GM23338 (cell line): ENCODE measurements at regions not wholly inside any gene's neighbourhood (a gene's known extent, or its start where the extent isn't known, plus 50 kb on each side); places are given as distances from the start of the nearest gene placed in this dataset.

ENCODE experiments used
- ATAC-seq: fragments of 200-7000 bp; cut with Tn5 transposase; 3 replicates; pipeline ENCODE4 v1.9.1; 2020
- DNase-seq: peaks from one replicate; pipeline ENCODE4 v3.0.0-alpha.2; 2015; ENCODE audit warnings: low spot score
- H2AFZ ChIP-seq: fragments of 200-600 bp; sonication (generic); 2 replicates; pipeline ENCODE4 v1.8.0; 2016; ENCODE audit warnings: antibody characterized with exemption, mild to moderate bottlenecking, moderate library complexity
- H3F3A ChIP-seq: fragments of 200-600 bp; sonication (generic); replicated peaks from 2 replicates; pipeline ENCODE4 v1.8.0; 2017; ENCODE audit warnings: antibody characterized with exemption, mixed run types, low read depth
- H3K27ac ChIP-seq: fragments of 200-600 bp; sonication (generic); 2 replicates; pipeline ENCODE4 v1.6.1; 2016; ENCODE audit warnings: low read depth
- H3K27me3 ChIP-seq: fragments of 200-600 bp; sonication (generic); 2 replicates; pipeline ENCODE4 v1.8.0; 2016; ENCODE audit warnings: mild to moderate bottlenecking, mixed run types, moderate library complexity; ENCODE audit not compliant: insufficient read depth
- H3K36me3 ChIP-seq: fragments of 200-600 bp; sonication (generic); 2 replicates; pipeline ENCODE4 v1.8.0; 2016; ENCODE audit warnings: mild to moderate bottlenecking; ENCODE audit not compliant: insufficient read depth
- H3K4me1 ChIP-seq: fragments of 200-600 bp; sonication (generic); 2 replicates; pipeline ENCODE4 v1.8.0; 2016; ENCODE audit warnings: mild to moderate bottlenecking, moderate library complexity; ENCODE audit not compliant: insufficient read depth
- H3K4me2 ChIP-seq: fragments of 200-600 bp; sonication (generic); 2 replicates; pipeline ENCODE4 v1.7.1; 2017; ENCODE audit warnings: mixed run types
- H3K4me3 ChIP-seq: fragments of 200-600 bp; sonication (generic); 2 replicates; pipeline ENCODE4 v1.6.1; 2016; ENCODE audit warnings: mixed run types
- H3K79me2 ChIP-seq: fragments of 200-600 bp; sonication (generic); replicated peaks from 2 replicates; pipeline ENCODE4 v1.8.0; 2017; ENCODE audit warnings: mild to moderate bottlenecking; ENCODE audit not compliant: insufficient read depth
- H3K9me2 ChIP-seq: fragments of 200-600 bp; sonication (generic); 2 replicates; pipeline ENCODE4 v1.8.0; 2017; ENCODE audit not compliant: insufficient read depth
- H4K20me1 ChIP-seq: fragments of 200-600 bp; sonication (generic); replicated peaks from 2 replicates; pipeline ENCODE4 v1.8.0; 2017; ENCODE audit warnings: mild to moderate bottlenecking; ENCODE audit not compliant: insufficient read depth
- H3K27ac Mint-ChIP-seq: 2 replicates; pipeline ENCODE4 v1.8.0; 2020; ENCODE audit warnings: inconsistent platforms, mild to moderate bottlenecking, moderate library complexity, mixed read lengths
- H3K27me3 Mint-ChIP-seq: 3 replicates; pipeline ENCODE4 v1.8.0; 2022; ENCODE audit warnings: low read depth, mild to moderate bottlenecking, moderate library complexity, mixed read lengths, inconsistent platforms; ENCODE audit not compliant: insufficient read depth, poor library complexity
- H3K36me3 Mint-ChIP-seq: 3 replicates; pipeline ENCODE4 v1.8.0; 2021; ENCODE audit warnings: low read depth, mild to moderate bottlenecking, inconsistent platforms, moderate library complexity, mixed read lengths
- H3K4me1 Mint-ChIP-seq: 3 replicates; pipeline ENCODE4 v1.8.0; 2020; ENCODE audit warnings: mild to moderate bottlenecking, inconsistent platforms, mixed read lengths
- H3K4me3 Mint-ChIP-seq: 3 replicates; pipeline ENCODE4 v1.8.0; 2021; ENCODE audit warnings: moderate library complexity, mild to moderate bottlenecking, inconsistent platforms, mixed read lengths
- H3K9me3 Mint-ChIP-seq: 3 replicates; pipeline ENCODE4 v1.8.0; 2020; ENCODE audit warnings: moderate library complexity, mild to moderate bottlenecking, inconsistent platforms, mixed read lengths
- CREB1 ChIP-seq: fragments of 250-450 bp; sonication (Bioruptor Pico); IDR thresholded peaks from 2 replicates; pipeline ENCODE4 v1.5.0; 2020; ENCODE audit warnings: low read depth, mild to moderate bottlenecking, moderate library complexity
- EZH2 ChIP-seq: fragments of 200-600 bp; sonication (generic); IDR thresholded peaks from one replicate; pipeline ENCODE4 v1.8.0; 2017; ENCODE audit warnings: antibody characterized with exemption, mild to moderate bottlenecking, low read depth; ENCODE audit not compliant: unreplicated experiment
- EZH2phosphoT487 ChIP-seq: fragments of 200-600 bp; sonication (generic); IDR thresholded peaks from one replicate; pipeline ENCODE4 v1.8.1; 2018; ENCODE audit warnings: antibody characterized with exemption; ENCODE audit not compliant: unreplicated experiment
- JUNB ChIP-seq: IDR thresholded peaks from one replicate; pipeline ENCODE4 v1.6.1; 2016; ENCODE audit warnings: antibody characterized with exemption; ENCODE audit not compliant: unreplicated experiment
- NANOG ChIP-seq: IDR thresholded peaks from 2 replicates; pipeline ENCODE4 v1.6.1; 2016; ENCODE audit warnings: antibody characterized with exemption, borderline replicate concordance
- POLR2AphosphoS5 ChIP-seq: IDR thresholded peaks from 2 replicates; pipeline ENCODE4 v1.6.1; 2016; ENCODE audit warnings: antibody characterized with exemption, low read depth
- STAT1 ChIP-seq: IDR thresholded peaks from one replicate; pipeline ENCODE4 v1.6.1; 2016; ENCODE audit warnings: antibody characterized with exemption; ENCODE audit not compliant: unreplicated experiment
- ZNF114 ChIP-seq: fragments of 250-450 bp; sonication (Bioruptor Pico); IDR thresholded peaks from 2 replicates; pipeline ENCODE4 v1.5.0; 2020; ENCODE audit warnings: mild to moderate bottlenecking, moderate library complexity
- ZNF331 ChIP-seq: fragments of 250-450 bp; sonication (Bioruptor Pico); IDR thresholded peaks from 2 replicates; pipeline ENCODE4 v1.5.0; 2020; ENCODE audit warnings: low read depth, mild to moderate bottlenecking, moderate library complexity
- TF ChIP-seq, protein P1 (sequence below): IDR thresholded peaks from one replicate; pipeline ENCODE4 v1.6.1; 2018; ENCODE audit warnings: antibody characterized with exemption; ENCODE audit not compliant: unreplicated experiment
- TF ChIP-seq, protein P2 (sequence below): IDR thresholded peaks from 2 replicates; pipeline ENCODE4 v1.6.1; 2016; ENCODE audit warnings: antibody characterized with exemption
- TF ChIP-seq, protein P3 (sequence below), 2 experiments: fragments of 200-600 bp in 1 of 2; sonication (generic) in 1 of 2; conservative IDR thresholded peaks; 2 replicates each; pipeline versions ENCODE4 v1.5.1 to v1.6.1; 2016 to 2017; ENCODE audit warnings: antibody characterized with exemption in 2 of 2, low read depth in 2 of 2, mild to moderate bottlenecking in 2 of 2, moderate library complexity in 1 of 2
- TF ChIP-seq, protein P4 (sequence below): fragments of 250-450 bp; sonication (Bioruptor Pico); IDR thresholded peaks from 2 replicates; pipeline ENCODE4 v1.5.0; 2020; ENCODE audit warnings: mild to moderate bottlenecking, moderate library complexity

DNA sequence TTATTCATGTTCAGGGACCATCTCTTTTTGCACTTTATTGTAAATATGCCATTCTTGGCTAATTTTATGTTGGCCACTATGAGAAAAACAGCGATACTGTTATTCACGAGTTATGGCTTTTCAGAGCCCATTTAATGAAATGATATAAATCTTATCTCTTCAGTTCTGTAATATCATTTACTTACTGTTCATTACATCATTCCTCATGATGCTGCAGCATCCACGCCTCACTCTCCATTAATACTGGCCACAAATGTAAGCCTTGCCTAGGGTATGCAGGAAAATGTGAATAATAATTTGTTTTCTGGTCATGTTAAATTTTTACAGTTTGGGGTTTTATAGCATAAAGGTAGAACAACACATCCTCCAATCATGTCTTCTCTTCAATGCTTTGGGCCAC lies 639.6 kb downstream of the SMARCA1 start:
- H3K9me2 ChIP-seq, result no peaks in the 10 kb centered on the region

More for the DNA sequence above, 639.6 kb downstream of the SMARCA1 start:
- DNase-seq (no peak), ATAC-seq (no peak)
- no peaks in the 10 kb centered on the region for H4K20me1 ChIP-seq
- Mint-ChIP-seq H3K4me3 (no peak overlapping the region), H3K27me3 (peaks cover 1% of the 10 kb centered on the region), H3K9me3 (no peaks in the 10 kb centered on the region), H3K36me3 (no peaks in the 10 kb centered on the region), H3K27ac (no peak overlapping the region), H3K4me1 (no peaks in the 10 kb centered on the region)
- no peaks in the 10 kb centered on the region for H3K27me3 ChIP-seq
- no peak overlapping the region for H3K27ac ChIP-seq
- no peak for TF ChIP-seq ZNF331 (CRISPR knock-in tag)
- no peak for TF ChIP-seq EZH2
- TF ChIP-seq, protein P1, sequence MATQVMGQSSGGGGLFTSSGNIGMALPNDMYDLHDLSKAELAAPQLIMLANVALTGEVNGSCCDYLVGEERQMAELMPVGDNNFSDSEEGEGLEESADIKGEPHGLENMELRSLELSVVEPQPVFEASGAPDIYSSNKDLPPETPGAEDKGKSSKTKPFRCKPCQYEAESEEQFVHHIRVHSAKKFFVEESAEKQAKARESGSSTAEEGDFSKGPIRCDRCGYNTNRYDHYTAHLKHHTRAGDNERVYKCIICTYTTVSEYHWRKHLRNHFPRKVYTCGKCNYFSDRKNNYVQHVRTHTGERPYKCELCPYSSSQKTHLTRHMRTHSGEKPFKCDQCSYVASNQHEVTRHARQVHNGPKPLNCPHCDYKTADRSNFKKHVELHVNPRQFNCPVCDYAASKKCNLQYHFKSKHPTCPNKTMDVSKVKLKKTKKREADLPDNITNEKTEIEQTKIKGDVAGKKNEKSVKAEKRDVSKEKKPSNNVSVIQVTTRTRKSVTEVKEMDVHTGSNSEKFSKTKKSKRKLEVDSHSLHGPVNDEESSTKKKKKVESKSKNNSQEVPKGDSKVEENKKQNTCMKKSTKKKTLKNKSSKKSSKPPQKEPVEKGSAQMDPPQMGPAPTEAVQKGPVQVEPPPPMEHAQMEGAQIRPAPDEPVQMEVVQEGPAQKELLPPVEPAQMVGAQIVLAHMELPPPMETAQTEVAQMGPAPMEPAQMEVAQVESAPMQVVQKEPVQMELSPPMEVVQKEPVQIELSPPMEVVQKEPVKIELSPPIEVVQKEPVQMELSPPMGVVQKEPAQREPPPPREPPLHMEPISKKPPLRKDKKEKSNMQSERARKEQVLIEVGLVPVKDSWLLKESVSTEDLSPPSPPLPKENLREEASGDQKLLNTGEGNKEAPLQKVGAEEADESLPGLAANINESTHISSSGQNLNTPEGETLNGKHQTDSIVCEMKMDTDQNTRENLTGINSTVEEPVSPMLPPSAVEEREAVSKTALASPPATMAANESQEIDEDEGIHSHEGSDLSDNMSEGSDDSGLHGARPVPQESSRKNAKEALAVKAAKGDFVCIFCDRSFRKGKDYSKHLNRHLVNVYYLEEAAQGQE, result no peak
- TF ChIP-seq CREB1 (CRISPR knock-in tag), result no peak
- no peak for TF ChIP-seq EZH2phosphoT487
- TF ChIP-seq JUNB, result no peak
- TF ChIP-seq, protein P2, sequence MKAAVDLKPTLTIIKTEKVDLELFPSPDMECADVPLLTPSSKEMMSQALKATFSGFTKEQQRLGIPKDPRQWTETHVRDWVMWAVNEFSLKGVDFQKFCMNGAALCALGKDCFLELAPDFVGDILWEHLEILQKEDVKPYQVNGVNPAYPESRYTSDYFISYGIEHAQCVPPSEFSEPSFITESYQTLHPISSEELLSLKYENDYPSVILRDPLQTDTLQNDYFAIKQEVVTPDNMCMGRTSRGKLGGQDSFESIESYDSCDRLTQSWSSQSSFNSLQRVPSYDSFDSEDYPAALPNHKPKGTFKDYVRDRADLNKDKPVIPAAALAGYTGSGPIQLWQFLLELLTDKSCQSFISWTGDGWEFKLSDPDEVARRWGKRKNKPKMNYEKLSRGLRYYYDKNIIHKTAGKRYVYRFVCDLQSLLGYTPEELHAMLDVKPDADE, result no peak
- TF ChIP-seq, protein P3, sequence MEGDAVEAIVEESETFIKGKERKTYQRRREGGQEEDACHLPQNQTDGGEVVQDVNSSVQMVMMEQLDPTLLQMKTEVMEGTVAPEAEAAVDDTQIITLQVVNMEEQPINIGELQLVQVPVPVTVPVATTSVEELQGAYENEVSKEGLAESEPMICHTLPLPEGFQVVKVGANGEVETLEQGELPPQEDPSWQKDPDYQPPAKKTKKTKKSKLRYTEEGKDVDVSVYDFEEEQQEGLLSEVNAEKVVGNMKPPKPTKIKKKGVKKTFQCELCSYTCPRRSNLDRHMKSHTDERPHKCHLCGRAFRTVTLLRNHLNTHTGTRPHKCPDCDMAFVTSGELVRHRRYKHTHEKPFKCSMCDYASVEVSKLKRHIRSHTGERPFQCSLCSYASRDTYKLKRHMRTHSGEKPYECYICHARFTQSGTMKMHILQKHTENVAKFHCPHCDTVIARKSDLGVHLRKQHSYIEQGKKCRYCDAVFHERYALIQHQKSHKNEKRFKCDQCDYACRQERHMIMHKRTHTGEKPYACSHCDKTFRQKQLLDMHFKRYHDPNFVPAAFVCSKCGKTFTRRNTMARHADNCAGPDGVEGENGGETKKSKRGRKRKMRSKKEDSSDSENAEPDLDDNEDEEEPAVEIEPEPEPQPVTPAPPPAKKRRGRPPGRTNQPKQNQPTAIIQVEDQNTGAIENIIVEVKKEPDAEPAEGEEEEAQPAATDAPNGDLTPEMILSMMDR (conservative IDR thresholded peaks at IDR 0.05; ENCODE audit: low read depth in 2 of 2), result no peak
- no peak for TF ChIP-seq ZNF114 (CRISPR knock-in tag)
- TF ChIP-seq NANOG, result no peak
- no peak for TF ChIP-seq POLR2AphosphoS5
- no peak for TF ChIP-seq STAT1
- TF ChIP-seq, protein P4, sequence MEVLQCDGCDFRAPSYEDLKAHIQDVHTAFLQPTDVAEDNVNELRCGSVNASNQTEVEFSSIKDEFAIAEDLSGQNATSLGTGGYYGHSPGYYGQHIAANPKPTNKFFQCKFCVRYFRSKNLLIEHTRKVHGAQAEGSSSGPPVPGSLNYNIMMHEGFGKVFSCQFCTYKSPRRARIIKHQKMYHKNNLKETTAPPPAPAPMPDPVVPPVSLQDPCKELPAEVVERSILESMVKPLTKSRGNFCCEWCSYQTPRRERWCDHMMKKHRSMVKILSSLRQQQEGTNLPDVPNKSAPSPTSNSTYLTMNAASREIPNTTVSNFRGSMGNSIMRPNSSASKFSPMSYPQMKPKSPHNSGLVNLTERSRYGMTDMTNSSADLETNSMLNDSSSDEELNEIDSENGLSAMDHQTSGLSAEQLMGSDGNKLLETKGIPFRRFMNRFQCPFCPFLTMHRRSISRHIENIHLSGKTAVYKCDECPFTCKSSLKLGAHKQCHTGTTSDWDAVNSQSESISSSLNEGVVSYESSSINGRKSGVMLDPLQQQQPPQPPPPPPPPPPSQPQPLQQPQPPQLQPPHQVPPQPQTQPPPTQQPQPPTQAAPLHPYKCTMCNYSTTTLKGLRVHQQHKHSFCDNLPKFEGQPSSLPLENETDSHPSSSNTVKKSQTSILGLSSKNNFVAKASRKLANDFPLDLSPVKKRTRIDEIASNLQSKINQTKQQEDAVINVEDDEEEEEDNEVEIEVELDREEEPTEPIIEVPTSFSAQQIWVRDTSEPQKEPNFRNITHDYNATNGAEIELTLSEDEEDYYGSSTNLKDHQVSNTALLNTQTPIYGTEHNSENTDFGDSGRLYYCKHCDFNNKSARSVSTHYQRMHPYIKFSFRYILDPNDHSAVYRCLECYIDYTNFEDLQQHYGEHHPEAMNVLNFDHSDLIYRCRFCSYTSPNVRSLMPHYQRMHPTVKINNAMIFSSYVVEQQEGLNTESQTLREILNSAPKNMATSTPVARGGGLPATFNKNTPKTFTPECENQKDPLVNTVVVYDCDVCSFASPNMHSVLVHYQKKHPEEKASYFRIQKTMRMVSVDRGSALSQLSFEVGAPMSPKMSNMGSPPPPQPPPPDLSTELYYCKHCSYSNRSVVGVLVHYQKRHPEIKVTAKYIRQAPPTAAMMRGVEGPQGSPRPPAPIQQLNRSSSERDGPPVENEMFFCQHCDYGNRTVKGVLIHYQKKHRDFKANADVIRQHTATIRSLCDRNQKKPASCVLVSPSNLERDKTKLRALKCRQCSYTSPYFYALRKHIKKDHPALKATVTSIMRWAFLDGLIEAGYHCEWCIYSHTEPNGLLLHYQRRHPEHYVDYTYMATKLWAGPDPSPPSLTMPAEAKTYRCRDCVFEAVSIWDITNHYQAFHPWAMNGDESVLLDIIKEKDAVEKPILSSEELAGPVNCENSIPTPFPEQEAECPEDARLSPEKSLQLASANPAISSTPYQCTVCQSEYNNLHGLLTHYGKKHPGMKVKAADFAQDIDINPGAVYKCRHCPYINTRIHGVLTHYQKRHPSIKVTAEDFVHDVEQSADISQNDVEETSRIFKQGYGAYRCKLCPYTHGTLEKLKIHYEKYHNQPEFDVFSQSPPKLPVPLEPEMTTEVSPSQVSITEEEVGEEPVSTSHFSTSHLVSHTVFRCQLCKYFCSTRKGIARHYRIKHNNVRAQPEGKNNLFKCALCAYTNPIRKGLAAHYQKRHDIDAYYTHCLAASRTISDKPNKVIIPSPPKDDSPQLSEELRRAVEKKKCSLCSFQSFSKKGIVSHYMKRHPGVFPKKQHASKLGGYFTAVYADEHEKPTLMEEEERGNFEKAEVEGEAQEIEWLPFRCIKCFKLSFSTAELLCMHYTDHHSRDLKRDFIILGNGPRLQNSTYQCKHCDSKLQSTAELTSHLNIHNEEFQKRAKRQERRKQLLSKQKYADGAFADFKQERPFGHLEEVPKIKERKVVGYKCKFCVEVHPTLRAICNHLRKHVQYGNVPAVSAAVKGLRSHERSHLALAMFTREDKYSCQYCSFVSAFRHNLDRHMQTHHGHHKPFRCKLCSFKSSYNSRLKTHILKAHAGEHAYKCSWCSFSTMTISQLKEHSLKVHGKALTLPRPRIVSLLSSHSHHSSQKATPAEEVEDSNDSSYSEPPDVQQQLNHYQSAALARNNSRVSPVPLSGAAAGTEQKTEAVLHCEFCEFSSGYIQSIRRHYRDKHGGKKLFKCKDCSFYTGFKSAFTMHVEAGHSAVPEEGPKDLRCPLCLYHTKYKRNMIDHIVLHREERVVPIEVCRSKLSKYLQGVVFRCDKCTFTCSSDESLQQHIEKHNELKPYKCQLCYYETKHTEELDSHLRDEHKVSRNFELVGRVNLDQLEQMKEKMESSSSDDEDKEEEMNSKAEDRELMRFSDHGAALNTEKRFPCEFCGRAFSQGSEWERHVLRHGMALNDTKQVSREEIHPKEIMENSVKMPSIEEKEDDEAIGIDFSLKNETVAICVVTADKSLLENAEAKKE (CRISPR knock-in tag), result no peak
- no peak overlapping the region for H3K4me3 ChIP-seq
- no peaks in the 10 kb centered on the region for H3K4me1 ChIP-seq
- no peaks in the 10 kb centered on the region for H3F3A ChIP-seq
- H3K79me2 ChIP-seq, result no peaks in the 10 kb centered on the region
- H3K4me2 ChIP-seq, result no peak overlapping the region
- H2AFZ ChIP-seq, result no peak overlapping the region
- no peaks in the 10 kb centered on the region for H3K36me3 ChIP-seq
